HG02759 (cell line): ENCODE measurements at regions not wholly inside any gene's neighbourhood (a gene's known extent, or its start where the extent isn't known, plus 50 kb on each side); places are given as distances from the start of the nearest gene placed in this dataset.
A peak's percentile ranks its signal among the peaks of the same experiment; 100 is the strongest.
"Not testable (repeated sequence)": the region's sequence is repeated elsewhere in the genome, so short reads cannot be mapped to it uniquely, and the experiment has no call there.

Source experiments
- ATAC-seq: cut with Tn5 transposase; IDR thresholded peaks from one replicate; pipeline ENCODE4 v1.9.1; 2021; ENCODE audit warnings: mild to moderate bottlenecking, moderate library complexity; ENCODE audit not compliant: unreplicated experiment

- ATAC-seq = no peak
Measured at GRCh38 chr2:195364015-195364965, 292.7 kb upstream of the SLC39A10 start.

GRCh38 chr2:195363496-195363895 lies 293.5 kb upstream of the SLC39A10 start:
- no peak for ATAC-seq

GRCh38 chr2:195360242-195360641 lies 296.8 kb upstream of the SLC39A10 start:
- ATAC-seq = no peak

- ATAC-seq = no peak
Measured at GRCh38 chr2:195359043-195359735, 297.8 kb upstream of the SLC39A10 start.

- no peak for ATAC-seq
Measured at GRCh38 chr2:195356920-195357440, 300.0 kb upstream of the SLC39A10 start.

GRCh38 chr2:195356026-195356425 lies 301.0 kb upstream of the SLC39A10 start:
- ATAC-seq = no peak

- no peak for ATAC-seq
Measured at GRCh38 chr2:195352581-195352980, 304.4 kb upstream of the SLC39A10 start.

GRCh38 chr2:195343942-195344530 lies 313.0 kb upstream of the SLC39A10 start:
- no peak for ATAC-seq

- no peak for ATAC-seq
Measured at GRCh38 chr2:195343540-195343939, 313.5 kb upstream of the SLC39A10 start.

GRCh38 chr2:195342061-195342460 lies 315.0 kb upstream of the SLC39A10 start:
- no peak for ATAC-seq

- no peak for ATAC-seq
Measured at GRCh38 chr2:195338856-195339255, 318.2 kb upstream of the SLC39A10 start.

- ATAC-seq = peak; percentile 75
Measured at GRCh38 chr2:195337597-195337996, 319.4 kb upstream of the SLC39A10 start.

- peak; percentile 44 for ATAC-seq
Measured at GRCh38 chr2:195333869-195334268, 323.2 kb upstream of the SLC39A10 start.

GRCh38 chr2:195331966-195332365 lies 325.1 kb upstream of the SLC39A10 start:
- ATAC-seq = no peak

GRCh38 chr2:195331129-195331528 lies 325.9 kb upstream of the SLC39A10 start:
- no peak for ATAC-seq

GRCh38 chr2:195330513-195330956 lies 326.5 kb upstream of the SLC39A10 start:
- ATAC-seq = no peak

GRCh38 chr2:195329784-195330183 lies 327.2 kb upstream of the SLC39A10 start:
- not testable (repeated sequence) for ATAC-seq

GRCh38 chr2:195326537-195326936 lies 330.5 kb upstream of the SLC39A10 start:
- ATAC-seq = no peak

GRCh38 chr2:195322324-195322723 lies 334.7 kb upstream of the SLC39A10 start:
- no peak for ATAC-seq

GRCh38 chr2:195320413-195320973 lies 336.5 kb upstream of the SLC39A10 start:
- ATAC-seq = peak; percentile 83
